Lower lobe of right lung (tissue), 2 donors: ENCODE measurements at regions not wholly inside any gene's neighbourhood (a gene's known extent, or its start where the extent isn't known, plus 50 kb on each side); places are given as distances from the start of the nearest gene placed in this dataset.

ENCODE experiments used
- ATAC-seq, 2 donors: fragments of 200-7000 bp; cut with Tn5 transposase; one replicate each; pipeline ENCODE4 v1.9.1; 2020 to 2022; ENCODE audit warnings: mild to moderate bottlenecking in 2 of 2, moderate library complexity in 2 of 2
- DNase-seq: peaks from one replicate; pipeline ENCODE4 v3.0.0-alpha.2; 2020
- H3K27ac ChIP-seq: fragments of 200-600 bp; one replicate; pipeline ENCODE4 v1.8.0; 2022
- H3K27me3 ChIP-seq: fragments of 200-600 bp; one replicate; pipeline ENCODE4 v1.8.0; 2022; ENCODE audit warnings: low read depth
- H3K36me3 ChIP-seq: fragments of 200-600 bp; one replicate; pipeline ENCODE4 v1.8.0; 2022; ENCODE audit warnings: mild to moderate bottlenecking
- H3K4me1 ChIP-seq: fragments of 200-600 bp; one replicate; pipeline ENCODE4 v1.8.0; 2022
- H3K4me3 ChIP-seq: fragments of 200-600 bp; one replicate; pipeline ENCODE4 v1.8.0; 2022; ENCODE audit warnings: mild to moderate bottlenecking
- H3K9me3 ChIP-seq: fragments of 200-600 bp; one replicate; pipeline ENCODE4 v1.8.0; 2022
- intact Hi-C: fragments of 100-400 bp; cut with DNase I; formaldehyde crosslinking; loops from one replicate; pipeline ENCODE4 v1.11.0; 2022
- TF ChIP-seq, protein P1 (sequence below): fragments of 200-600 bp; IDR thresholded peaks from one replicate; pipeline ENCODE4 v1.8.0; 2022; ENCODE audit warnings: antibody characterized with exemption, mild to moderate bottlenecking
- donor health status: DM: no; HTN: yes; CAD: no; lungs with severe emphysema.

DNA sequence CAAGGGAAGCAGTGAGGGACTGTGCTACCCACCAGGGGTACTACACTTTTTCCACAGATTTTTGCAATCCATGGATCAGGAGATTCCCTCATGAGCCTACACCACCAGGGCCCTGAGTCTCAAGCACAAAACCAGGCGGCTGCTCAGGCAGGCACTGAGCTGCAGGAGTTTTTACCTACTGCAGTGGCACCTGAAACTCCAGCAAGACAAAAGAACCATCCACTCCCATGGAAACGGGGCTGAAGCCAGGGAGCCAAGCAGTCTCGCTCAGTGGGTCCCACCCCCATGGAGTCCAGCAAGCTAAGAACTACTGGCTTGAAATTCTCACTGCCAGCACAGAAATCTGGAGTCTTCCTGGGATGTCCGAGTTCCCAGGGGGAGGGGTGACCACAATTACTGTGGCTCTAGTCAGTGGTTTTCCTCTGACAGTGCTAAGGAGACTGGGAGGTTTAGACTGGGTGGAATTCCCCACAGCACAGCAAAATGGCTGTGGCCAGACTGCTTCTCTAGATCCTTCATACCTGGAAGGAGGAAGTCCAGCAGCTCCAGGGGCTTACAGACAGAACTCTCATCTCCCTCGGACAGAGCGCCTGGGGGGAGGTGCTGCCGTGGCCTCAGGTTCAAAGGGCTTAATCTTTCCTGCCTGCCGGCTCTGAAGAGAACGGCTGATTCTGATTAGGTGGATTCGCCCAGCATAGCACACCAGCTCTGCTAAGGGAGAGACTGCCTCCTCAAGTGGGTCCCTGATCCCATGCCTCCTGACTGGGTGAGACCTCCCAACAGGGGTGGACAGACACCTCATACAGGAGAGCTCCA, 437.8 kb downstream of the LTN1 start:
- TF ChIP-seq, protein P1, sequence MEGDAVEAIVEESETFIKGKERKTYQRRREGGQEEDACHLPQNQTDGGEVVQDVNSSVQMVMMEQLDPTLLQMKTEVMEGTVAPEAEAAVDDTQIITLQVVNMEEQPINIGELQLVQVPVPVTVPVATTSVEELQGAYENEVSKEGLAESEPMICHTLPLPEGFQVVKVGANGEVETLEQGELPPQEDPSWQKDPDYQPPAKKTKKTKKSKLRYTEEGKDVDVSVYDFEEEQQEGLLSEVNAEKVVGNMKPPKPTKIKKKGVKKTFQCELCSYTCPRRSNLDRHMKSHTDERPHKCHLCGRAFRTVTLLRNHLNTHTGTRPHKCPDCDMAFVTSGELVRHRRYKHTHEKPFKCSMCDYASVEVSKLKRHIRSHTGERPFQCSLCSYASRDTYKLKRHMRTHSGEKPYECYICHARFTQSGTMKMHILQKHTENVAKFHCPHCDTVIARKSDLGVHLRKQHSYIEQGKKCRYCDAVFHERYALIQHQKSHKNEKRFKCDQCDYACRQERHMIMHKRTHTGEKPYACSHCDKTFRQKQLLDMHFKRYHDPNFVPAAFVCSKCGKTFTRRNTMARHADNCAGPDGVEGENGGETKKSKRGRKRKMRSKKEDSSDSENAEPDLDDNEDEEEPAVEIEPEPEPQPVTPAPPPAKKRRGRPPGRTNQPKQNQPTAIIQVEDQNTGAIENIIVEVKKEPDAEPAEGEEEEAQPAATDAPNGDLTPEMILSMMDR: no peak
- intact Hi-C loops: no loop called here
- Histone ChIP-seq H3K4me1 (no peaks in the 10 kb centered on the region), H3K36me3 (no peaks in the 10 kb centered on the region), H3K4me3 (no peak overlapping the region), H3K27ac (no peak overlapping the region), H3K9me3 (no peaks in the 10 kb centered on the region), H3K27me3 (no peaks in the 10 kb centered on the region)
- ATAC-seq (no peak), DNase-seq (no peak)

DNA sequence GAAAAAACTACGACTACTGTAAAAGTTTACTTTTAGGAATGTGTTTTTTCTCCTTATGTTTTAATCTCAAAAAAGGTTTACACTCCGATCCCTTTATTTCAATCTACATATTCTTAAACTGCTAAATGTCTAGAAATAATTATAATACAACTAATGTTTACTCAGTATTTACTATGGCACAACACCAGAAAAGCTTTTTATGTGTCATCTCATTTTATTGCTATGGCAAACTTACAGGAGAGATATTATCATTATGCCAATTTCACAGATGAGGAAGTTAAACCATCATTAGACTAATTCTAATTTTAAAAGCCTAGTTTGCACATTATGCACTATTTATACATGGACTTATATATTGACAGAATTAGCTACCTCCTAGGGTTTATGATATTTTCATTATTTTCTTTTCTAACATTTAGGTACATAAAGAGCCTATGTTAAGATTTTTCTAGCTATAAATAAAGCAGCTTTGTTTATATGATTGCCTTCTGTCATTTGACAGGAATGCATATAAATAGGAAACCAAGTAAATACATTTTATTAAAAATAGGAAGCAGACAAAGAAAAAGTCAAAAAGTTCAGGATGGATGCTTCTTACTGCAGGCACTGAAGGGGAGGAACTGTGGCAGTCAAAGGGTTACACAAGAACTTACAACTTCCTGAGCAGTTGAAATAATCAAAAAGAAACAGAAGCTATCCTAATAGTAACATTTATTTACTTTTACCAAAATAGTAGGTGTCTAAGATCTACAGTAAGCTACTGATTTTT, 442.4 kb downstream of the LTN1 start:
- H3K4me1 ChIP-seq: no peaks in the 10 kb centered on the region
- no peaks in the 10 kb centered on the region for H3K27me3 ChIP-seq
- H3K36me3 ChIP-seq: no peaks in the 10 kb centered on the region
- intact Hi-C loops: no loop called here
- H3K9me3 ChIP-seq: no peaks in the 10 kb centered on the region
- ATAC-seq: no peak
- TF ChIP-seq, protein P1: no peak
- H3K27ac ChIP-seq: no peak overlapping the region
- DNase-seq: no peak
- no peak overlapping the region for H3K4me3 ChIP-seq

DNA sequence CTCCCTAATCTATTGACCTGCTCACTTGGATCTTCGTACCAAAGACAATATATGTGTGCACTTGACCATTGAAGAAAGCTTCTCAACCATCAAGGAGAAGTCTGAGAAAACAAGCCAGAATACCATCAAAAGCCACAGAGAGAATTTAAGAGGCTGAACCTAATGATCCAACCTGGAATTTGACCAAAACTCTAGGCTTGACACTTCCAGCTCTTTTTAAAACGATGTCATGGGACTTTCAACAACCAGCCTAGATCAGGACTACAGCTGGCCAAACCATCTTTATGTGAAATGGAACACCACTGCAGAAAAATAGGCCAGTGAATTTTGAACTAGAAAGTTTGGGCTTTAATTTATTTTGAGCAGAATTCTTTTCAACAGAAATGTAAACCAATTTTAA, 444.4 kb downstream of the LTN1 start:
- H3K27me3 ChIP-seq: no peaks in the 10 kb centered on the region
- H3K4me3 ChIP-seq: no peak overlapping the region
- intact Hi-C loops: no loop called here
- DNase-seq (no peak), ATAC-seq (no peak)
- no peaks in the 10 kb centered on the region for H3K4me1 ChIP-seq
- no peaks in the 10 kb centered on the region for H3K9me3 ChIP-seq
- TF ChIP-seq, protein P1: no peak
- no peak overlapping the region for H3K27ac ChIP-seq
- H3K36me3 ChIP-seq: no peaks in the 10 kb centered on the region

DNA sequence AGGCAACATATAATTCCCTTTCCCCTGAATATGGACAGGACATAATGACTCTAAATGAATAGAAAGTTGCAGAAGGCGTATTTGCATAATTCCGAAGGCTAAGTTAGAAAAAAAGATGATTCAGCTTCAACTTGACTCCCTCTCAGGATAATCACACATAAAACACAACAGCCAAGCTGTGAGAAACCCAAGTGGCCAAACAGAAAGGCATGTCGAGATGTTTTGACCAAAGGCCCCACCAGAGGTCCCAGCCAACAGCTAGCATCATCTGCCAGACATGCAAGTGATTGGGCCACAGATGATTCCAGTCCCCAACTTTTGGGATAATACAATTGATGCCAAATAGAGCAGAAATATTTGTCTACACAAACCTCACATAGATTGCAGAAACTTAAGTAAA, 444.9 kb downstream of the LTN1 start:
- no peaks in the 10 kb centered on the region for H3K4me1 ChIP-seq
- H3K9me3 ChIP-seq: no peaks in the 10 kb centered on the region
- DNase-seq (no peak), ATAC-seq (no peak)
- TF ChIP-seq, protein P1: no peak
- no peak overlapping the region for H3K4me3 ChIP-seq
- no peaks in the 10 kb centered on the region for H3K36me3 ChIP-seq
- intact Hi-C loops: no loop called here
- no peak overlapping the region for H3K27ac ChIP-seq
- no peaks in the 10 kb centered on the region for H3K27me3 ChIP-seq

DNA sequence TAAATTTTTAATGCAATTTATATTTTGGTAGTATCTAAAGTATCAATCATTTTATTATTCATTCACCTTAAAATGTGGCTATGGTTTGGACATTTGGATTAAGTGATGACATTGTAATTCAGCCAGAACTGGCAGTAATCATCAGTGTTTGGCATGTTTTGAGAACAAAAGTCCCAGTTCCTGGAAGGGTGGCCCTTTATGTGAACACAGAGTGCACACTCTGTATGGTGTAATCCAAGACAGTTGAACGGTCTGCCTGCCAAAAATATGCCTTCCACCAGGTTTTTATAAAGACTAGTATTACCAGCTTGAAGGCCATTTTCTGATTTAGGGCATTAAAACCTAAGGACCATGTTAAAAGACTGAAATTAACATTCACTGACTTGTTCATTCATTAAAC, 448.7 kb downstream of the LTN1 start:
- intact Hi-C loops: no loop called here
- H3K4me3 ChIP-seq: no peak overlapping the region
- ATAC-seq (no peak), DNase-seq (no peak)
- H3K27me3 ChIP-seq: no peaks in the 10 kb centered on the region
- TF ChIP-seq, protein P1: no peak
- no peaks in the 10 kb centered on the region for H3K9me3 ChIP-seq
- H3K4me1 ChIP-seq: no peaks in the 10 kb centered on the region
- no peaks in the 10 kb centered on the region for H3K36me3 ChIP-seq
- no peak overlapping the region for H3K27ac ChIP-seq
